HepG2 (cell line): ENCODE measurements at regions not wholly inside any gene's neighbourhood (a gene's known extent, or its start where the extent isn't known, plus 50 kb on each side); places are given as distances from the start of the nearest gene placed in this dataset.

Experiments
- ATAC-seq: fragments of 200-7000 bp; cut with Tn5 transposase; 3 replicates; pipeline ENCODE4 v1.9.1; 2020; ENCODE audit warnings: mild to moderate bottlenecking, moderate library complexity
- BruUV-seq: library from RNA; stranded (reverse); fragments of 400-500 nt; replicated peaks from 2 replicates; lab custom pipeline; 2021; lab: Mats Ljungman, UMichigan
- CTCF ChIA-PET: fragments of 300-600 bp; formaldehyde crosslinking; extraction: SDS; loops from one replicate; lab custom pipeline; 2021; ENCODE audit warnings: low total read pairs, inconsistent platforms, low intra/inter-chr PET ratio; lab: Yijun Ruan, JAX
- POLR2A ChIA-PET: fragments of 350-600 bp; sonication (Branson Sonifier 250); formaldehyde crosslinking; loops from one replicate; lab custom pipeline; 2020; ENCODE audit warnings: antibody characterized with exemption, inconsistent platforms; lab: Yijun Ruan, JAX
- DNase-seq: peaks from one replicate; pipeline ENCODE4 v3.0.0-alpha.2; 2015; ENCODE audit warnings: low spot score
- FAIRE-seq: peaks from 3 replicates; lab custom pipeline; 2011; peaks lifted over from hg19 to GRCh38; lab: Jason Lieb, UNC
- H2AFZ ChIP-seq: one replicate; pipeline ENCODE4 v1.6.1; 2011; ENCODE audit warnings: low read length, inconsistent platforms
- H3K27ac ChIP-seq: fragments of 300-600 bp; 3 replicates; pipeline ENCODE4 v1.8.0; 2011; ENCODE audit warnings: mixed run types, mild to moderate bottlenecking, mixed read lengths, low read length, inconsistent platforms; ENCODE audit not compliant: insufficient read depth; ENCODE audit errors: extremely low read length
- H3K27me3 ChIP-seq, 2 experiments: fragments of 200-600 bp in 1 of 2; 2 replicates in 1 of 2; 3 replicates in 1 of 2; pipeline versions ENCODE4 v1.6.0 to v1.8.0; 2011; ENCODE audit warnings: low read length in 2 of 2, mild to moderate bottlenecking in 2 of 2, moderate library complexity in 2 of 2, inconsistent platforms in 1 of 2; ENCODE audit not compliant: insufficient read depth in 2 of 2, control insufficient read depth in 1 of 2
- H3K36me3 ChIP-seq, 2 experiments: fragments of 200-600 bp in 1 of 2; replicated peaks in 1 of 2; 2 replicates in 1 of 2; 3 replicates in 1 of 2; pipeline versions ENCODE4 v1.5.1 to v1.8.0; 2011; ENCODE audit warnings: low read length in 2 of 2, inconsistent platforms in 1 of 2; ENCODE audit not compliant: insufficient read depth in 2 of 2, control insufficient read depth in 1 of 2
- H3K4me1 ChIP-seq: 2 replicates; pipeline ENCODE4 v1.5.1; 2012; ENCODE audit warnings: low read length, inconsistent platforms; ENCODE audit not compliant: insufficient read depth
- H3K4me2 ChIP-seq: 2 replicates; pipeline ENCODE4 v1.6.0; 2011; ENCODE audit warnings: low read depth, low read length, inconsistent platforms
- H3K4me3 ChIP-seq, 3 experiments: fragments of 200-600 bp in 1 of 3; sonication (generic), shearing (Covaris generic) in 1 of 3; replicated peaks in 1 of 3; 2 replicates each; pipeline ENCODE4 v1.5.1; 2011 to 2016; ENCODE audit warnings: low read length in 3 of 3, inconsistent platforms in 2 of 3, low read depth in 2 of 3, mild to moderate bottlenecking in 2 of 3, control low read depth in 1 of 3, mixed read lengths in 1 of 3; ENCODE audit not compliant: insufficient read depth in 1 of 3
- H3K79me2 ChIP-seq: one replicate; pipeline ENCODE4 v1.6.1; 2011; ENCODE audit warnings: low read length, inconsistent platforms; ENCODE audit not compliant: insufficient read depth
- H3K9ac ChIP-seq: 2 replicates; pipeline ENCODE4 v1.6.0; 2011; ENCODE audit warnings: mild to moderate bottlenecking, low read depth, low read length, inconsistent platforms; ENCODE audit not compliant: insufficient read depth
- H3K9me3 ChIP-seq: 2 replicates; pipeline ENCODE4 v1.5.1; 2012; ENCODE audit warnings: mild to moderate bottlenecking, low read length
- H4K20me1 ChIP-seq: 2 replicates; pipeline ENCODE4 v1.6.0; 2011; ENCODE audit warnings: inconsistent platforms, mild to moderate bottlenecking, low read length, moderate library complexity; ENCODE audit not compliant: insufficient read depth
- ARNTL ChIP-seq: sonication (generic); formaldehyde crosslinking; IDR thresholded peaks from 2 replicates; pipeline ENCODE4 v1.4.0; 2020; ENCODE audit warnings: mild to moderate bottlenecking, missing genetic modification reagents
- ATAD3A ChIP-seq: sonication (generic); formaldehyde crosslinking; IDR thresholded peaks from 2 replicates; pipeline ENCODE4 v1.4.0; 2020; ENCODE audit warnings: missing genetic modification reagents
- CC2D1A ChIP-seq: sonication (generic); formaldehyde crosslinking; IDR thresholded peaks from 2 replicates; pipeline ENCODE4 v1.8.1; 2023; ENCODE audit warnings: mild to moderate bottlenecking, missing genetic modification reagents
- CTCF ChIP-seq: sonication (generic); formaldehyde crosslinking; IDR thresholded peaks from 2 replicates; pipeline ENCODE4 v1.5.0; 2020; ENCODE audit warnings: mild to moderate bottlenecking, missing genetic modification reagents, moderate library complexity
- DDIT3 ChIP-seq: sonication (generic); formaldehyde crosslinking; IDR thresholded peaks from 2 replicates; pipeline ENCODE4 v1.4.0; 2020; ENCODE audit warnings: mild to moderate bottlenecking, missing genetic modification reagents
- KDM4B ChIP-seq: sonication (generic); formaldehyde crosslinking; IDR thresholded peaks from 2 replicates; pipeline ENCODE4 v1.4.0; 2020; ENCODE audit warnings: missing genetic modification reagents
- MTA1 ChIP-seq: sonication (generic); formaldehyde crosslinking; IDR thresholded peaks from 2 replicates; pipeline ENCODE4 v1.4.0; 2020; ENCODE audit warnings: missing genetic modification reagents, mild to moderate bottlenecking, borderline replicate concordance
- STAG1 ChIP-seq: sonication (generic); formaldehyde crosslinking; IDR thresholded peaks from 2 replicates; pipeline ENCODE4 v1.4.0; 2020; ENCODE audit warnings: missing genetic modification reagents
- YEATS2 ChIP-seq: sonication (generic); formaldehyde crosslinking; IDR thresholded peaks from 2 replicates; pipeline ENCODE4 v1.4.0; 2020; ENCODE audit warnings: missing genetic modification reagents, borderline replicate concordance
- WGBS: methylation state at CpG from one replicate; pipeline ENCODE4 v1.1.6; 2017; ENCODE audit warnings: low lambda C conversion rate; 5-methylcytosine and 5-hydroxymethylcytosine counted together
- in situ Hi-C: cut with HindIII; loops from 2 replicates; pipeline ENCODE4 v1.10.0; 2017; ENCODE audit warnings: low pct_unique_long_range_greater_than_20kb; ENCODE audit not compliant: extremely low pct_ligation_motif_present
- intact Hi-C: fragments of 100-400 bp; cut with micrococcal nuclease; formaldehyde crosslinking; loops from one replicate; pipeline ENCODE4 v1.10.0; 2022; ENCODE audit not compliant: unreplicated experiment
- TF ChIP-seq, protein P1 (sequence below): sonication (generic); formaldehyde crosslinking; IDR thresholded peaks from 2 replicates; pipeline ENCODE4 v1.4.0; 2020; ENCODE audit warnings: missing genetic modification reagents; ENCODE audit errors: not compliant biosample characterization
- TF ChIP-seq, protein P2 (sequence below): fragments of 450-650 bp; IDR thresholded peaks from 2 replicates; pipeline ENCODE4 v1.6.1; 2016
- TF ChIP-seq, protein P3 (sequence below): sonication (generic); formaldehyde crosslinking; IDR thresholded peaks from 2 replicates; pipeline ENCODE4 v1.5.1; 2020; ENCODE audit warnings: missing genetic modification reagents, mild to moderate bottlenecking, borderline replicate concordance
- TF ChIP-seq, protein P4 (sequence below): IDR thresholded peaks from 2 replicates; pipeline ENCODE4 v1.6.1; 2016; ENCODE audit warnings: control low read depth
- TF ChIP-seq, protein P5 (sequence below): sonication (generic); formaldehyde crosslinking; IDR thresholded peaks from 2 replicates; pipeline ENCODE4 v1.4.0; 2020; ENCODE audit warnings: mild to moderate bottlenecking, low read depth, missing genetic modification reagents

- TF ChIP-seq, protein P1, sequence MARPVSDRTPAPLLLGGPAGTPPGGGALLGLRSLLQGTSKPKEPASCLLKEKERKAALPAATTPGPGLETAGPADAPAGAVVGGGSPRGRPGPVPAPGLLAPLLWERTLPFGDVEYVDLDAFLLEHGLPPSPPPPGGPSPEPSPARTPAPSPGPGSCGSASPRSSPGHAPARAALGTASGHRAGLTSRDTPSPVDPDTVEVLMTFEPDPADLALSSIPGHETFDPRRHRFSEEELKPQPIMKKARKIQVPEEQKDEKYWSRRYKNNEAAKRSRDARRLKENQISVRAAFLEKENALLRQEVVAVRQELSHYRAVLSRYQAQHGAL (CRISPR knock-in tag) = no peak
- TF ChIP-seq CC2D1A (CRISPR knock-in tag) = no peak
- TF ChIP-seq YEATS2 (CRISPR knock-in tag) = no peak
- TF ChIP-seq, protein P2, sequence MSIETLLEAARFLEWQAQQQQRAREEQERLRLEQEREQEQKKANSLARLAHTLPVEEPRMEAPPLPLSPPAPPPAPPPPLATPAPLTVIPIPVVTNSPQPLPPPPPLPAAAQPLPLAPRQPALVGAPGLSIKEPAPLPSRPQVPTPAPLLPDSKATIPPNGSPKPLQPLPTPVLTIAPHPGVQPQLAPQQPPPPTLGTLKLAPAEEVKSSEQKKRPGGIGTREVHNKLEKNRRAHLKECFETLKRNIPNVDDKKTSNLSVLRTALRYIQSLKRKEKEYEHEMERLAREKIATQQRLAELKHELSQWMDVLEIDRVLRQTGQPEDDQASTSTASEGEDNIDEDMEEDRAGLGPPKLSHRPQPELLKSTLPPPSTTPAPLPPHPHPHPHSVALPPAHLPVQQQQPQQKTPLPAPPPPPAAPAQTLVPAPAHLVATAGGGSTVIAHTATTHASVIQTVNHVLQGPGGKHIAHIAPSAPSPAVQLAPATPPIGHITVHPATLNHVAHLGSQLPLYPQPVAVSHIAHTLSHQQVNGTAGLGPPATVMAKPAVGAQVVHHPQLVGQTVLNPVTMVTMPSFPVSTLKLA = no peak
- no peak for TF ChIP-seq KDM4B (CRISPR knock-in tag)
- TF ChIP-seq ARNTL = no peak
- peak; percentile 28; the same call in 1 of the 2 replicates for TF ChIP-seq STAG1 (CRISPR knock-in tag)
Measured at GRCh38 chrX:51144828-51145442, 187.7 kb upstream of the NUDT10 start (continued).

GRCh38 chrX:51148848-51149247 lies 183.8 kb upstream of the NUDT10 start:
- in situ Hi-C loops = no loop called here
- WGBS = 0% methylated on average over 2 of the region's 2 CpGs
- H3K4me1 ChIP-seq = no peaks in the 10 kb centered on the region
- no TSS peak for BruUV-seq
- H3K79me2 ChIP-seq = no peaks in the 10 kb centered on the region
- H3K27me3 ChIP-seq = no peaks in the 10 kb centered on the region
- no peak overlapping the region for H3K4me3 ChIP-seq
- ChIA-PET POLR2A (no interaction called here), CTCF (no interaction called here)
- intact Hi-C loops = loop anchor here (1.0 kb wide), 1 partner anchor 33 kb away; no protein-coding TSS in a partner anchor
- H2AFZ ChIP-seq = no peak overlapping the region
- H3K9me3 ChIP-seq = no peaks in the 10 kb centered on the region
- FAIRE-seq (no peak), ATAC-seq (no peak), DNase-seq (no peak)
- no peaks in the 10 kb centered on the region for H4K20me1 ChIP-seq
- H3K9ac ChIP-seq = no peak overlapping the region
- no peaks in the 10 kb centered on the region for H3K36me3 ChIP-seq
- no peak overlapping the region for H3K27ac ChIP-seq
- H3K4me2 ChIP-seq = no peak overlapping the region
- TF ChIP-seq ATAD3A (CRISPR knock-in tag) (no peak), DDIT3 (CRISPR knock-in tag) (no peak), MTA1 (CRISPR knock-in tag) (no peak), CTCF (CRISPR knock-in tag) (peak; percentile 20; the same call in 1 of the 2 replicates), STAG1 (CRISPR knock-in tag) (peak; percentile 29; the same call in 1 of the 2 replicates)
- TF ChIP-seq, protein P3, sequence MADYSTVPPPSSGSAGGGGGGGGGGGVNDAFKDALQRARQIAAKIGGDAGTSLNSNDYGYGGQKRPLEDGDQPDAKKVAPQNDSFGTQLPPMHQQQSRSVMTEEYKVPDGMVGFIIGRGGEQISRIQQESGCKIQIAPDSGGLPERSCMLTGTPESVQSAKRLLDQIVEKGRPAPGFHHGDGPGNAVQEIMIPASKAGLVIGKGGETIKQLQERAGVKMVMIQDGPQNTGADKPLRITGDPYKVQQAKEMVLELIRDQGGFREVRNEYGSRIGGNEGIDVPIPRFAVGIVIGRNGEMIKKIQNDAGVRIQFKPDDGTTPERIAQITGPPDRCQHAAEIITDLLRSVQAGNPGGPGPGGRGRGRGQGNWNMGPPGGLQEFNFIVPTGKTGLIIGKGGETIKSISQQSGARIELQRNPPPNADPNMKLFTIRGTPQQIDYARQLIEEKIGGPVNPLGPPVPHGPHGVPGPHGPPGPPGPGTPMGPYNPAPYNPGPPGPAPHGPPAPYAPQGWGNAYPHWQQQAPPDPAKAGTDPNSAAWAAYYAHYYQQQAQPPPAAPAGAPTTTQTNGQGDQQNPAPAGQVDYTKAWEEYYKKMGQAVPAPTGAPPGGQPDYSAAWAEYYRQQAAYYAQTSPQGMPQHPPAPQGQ = no peak
- TF ChIP-seq, protein P4, sequence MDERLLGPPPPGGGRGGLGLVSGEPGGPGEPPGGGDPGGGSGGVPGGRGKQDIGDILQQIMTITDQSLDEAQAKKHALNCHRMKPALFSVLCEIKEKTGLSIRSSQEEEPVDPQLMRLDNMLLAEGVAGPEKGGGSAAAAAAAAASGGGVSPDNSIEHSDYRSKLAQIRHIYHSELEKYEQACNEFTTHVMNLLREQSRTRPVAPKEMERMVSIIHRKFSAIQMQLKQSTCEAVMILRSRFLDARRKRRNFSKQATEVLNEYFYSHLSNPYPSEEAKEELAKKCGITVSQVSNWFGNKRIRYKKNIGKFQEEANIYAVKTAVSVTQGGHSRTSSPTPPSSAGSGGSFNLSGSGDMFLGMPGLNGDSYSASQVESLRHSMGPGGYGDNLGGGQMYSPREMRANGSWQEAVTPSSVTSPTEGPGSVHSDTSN (CRISPR knock-in tag) = no peak
- TF ChIP-seq, protein P5, sequence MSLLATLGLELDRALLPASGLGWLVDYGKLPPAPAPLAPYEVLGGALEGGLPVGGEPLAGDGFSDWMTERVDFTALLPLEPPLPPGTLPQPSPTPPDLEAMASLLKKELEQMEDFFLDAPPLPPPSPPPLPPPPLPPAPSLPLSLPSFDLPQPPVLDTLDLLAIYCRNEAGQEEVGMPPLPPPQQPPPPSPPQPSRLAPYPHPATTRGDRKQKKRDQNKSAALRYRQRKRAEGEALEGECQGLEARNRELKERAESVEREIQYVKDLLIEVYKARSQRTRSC = no peak
